GM10248 (cell line): ENCODE measurements at regions not wholly inside any gene's neighbourhood (a gene's known extent, or its start where the extent isn't known, plus 50 kb on each side); places are given as distances from the start of the nearest gene placed in this dataset.
A peak's percentile ranks its signal among the peaks of the same experiment; 100 is the strongest.

Experiments used
- CTCF ChIA-PET: fragments of 300-600 bp; sonication (Branson Sonifier 250); formaldehyde crosslinking; extraction: SDS; loops from one replicate; lab custom pipeline; 2021; ENCODE audit warnings: antibody characterized with exemption; lab: Yijun Ruan, JAX
- POLR2A ChIA-PET: fragments of 350-650 bp; sonication (Branson Sonifier 250); formaldehyde crosslinking; extraction: SDS; loops from one replicate; lab custom pipeline; 2020; ENCODE audit warnings: antibody characterized with exemption; lab: Yijun Ruan, JAX
- DNase-seq: peaks from one replicate; pipeline ENCODE4 v3.0.0; 2012; ENCODE audit errors: extremely low spot score
- TF ChIP-seq, protein P1 (sequence below): IDR thresholded peaks from 2 replicates; pipeline ENCODE4 v1.5.1; 2012; ENCODE audit warnings: mild to moderate bottlenecking, low read depth; ENCODE audit errors: extremely low read depth, missing control alignments, control extremely low read depth

DNA sequence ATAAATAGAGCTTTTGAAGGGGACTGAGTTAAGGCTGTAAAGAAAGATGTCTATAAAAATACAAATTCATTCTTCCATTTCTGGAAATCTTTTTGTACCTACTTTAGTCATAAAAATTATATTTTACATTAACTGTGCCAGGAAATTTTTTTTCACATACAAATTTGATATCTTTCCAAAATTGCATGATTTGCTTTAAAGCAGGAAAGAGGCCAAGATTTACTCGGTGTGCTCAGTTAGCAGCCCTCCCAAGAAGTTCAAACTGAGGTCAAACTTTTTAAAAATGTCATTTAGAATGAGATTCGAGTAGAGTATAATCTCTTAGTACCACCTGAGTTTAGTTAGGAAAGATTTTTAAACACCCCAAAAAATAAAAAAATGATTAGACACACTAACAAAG, 173.2 kb upstream of the GRIP1 start:
- ChIA-PET POLR2A (no interaction called here), CTCF (interaction anchor here (1.1 to 1.3 kb wide), 2 partner anchors 9 to 158 kb away, joined by 3 to 6 read pairs; no protein-coding TSS in a partner anchor)
- TF ChIP-seq, protein P1, sequence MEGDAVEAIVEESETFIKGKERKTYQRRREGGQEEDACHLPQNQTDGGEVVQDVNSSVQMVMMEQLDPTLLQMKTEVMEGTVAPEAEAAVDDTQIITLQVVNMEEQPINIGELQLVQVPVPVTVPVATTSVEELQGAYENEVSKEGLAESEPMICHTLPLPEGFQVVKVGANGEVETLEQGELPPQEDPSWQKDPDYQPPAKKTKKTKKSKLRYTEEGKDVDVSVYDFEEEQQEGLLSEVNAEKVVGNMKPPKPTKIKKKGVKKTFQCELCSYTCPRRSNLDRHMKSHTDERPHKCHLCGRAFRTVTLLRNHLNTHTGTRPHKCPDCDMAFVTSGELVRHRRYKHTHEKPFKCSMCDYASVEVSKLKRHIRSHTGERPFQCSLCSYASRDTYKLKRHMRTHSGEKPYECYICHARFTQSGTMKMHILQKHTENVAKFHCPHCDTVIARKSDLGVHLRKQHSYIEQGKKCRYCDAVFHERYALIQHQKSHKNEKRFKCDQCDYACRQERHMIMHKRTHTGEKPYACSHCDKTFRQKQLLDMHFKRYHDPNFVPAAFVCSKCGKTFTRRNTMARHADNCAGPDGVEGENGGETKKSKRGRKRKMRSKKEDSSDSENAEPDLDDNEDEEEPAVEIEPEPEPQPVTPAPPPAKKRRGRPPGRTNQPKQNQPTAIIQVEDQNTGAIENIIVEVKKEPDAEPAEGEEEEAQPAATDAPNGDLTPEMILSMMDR: no peak
- DNase-seq: no peak

DNA sequence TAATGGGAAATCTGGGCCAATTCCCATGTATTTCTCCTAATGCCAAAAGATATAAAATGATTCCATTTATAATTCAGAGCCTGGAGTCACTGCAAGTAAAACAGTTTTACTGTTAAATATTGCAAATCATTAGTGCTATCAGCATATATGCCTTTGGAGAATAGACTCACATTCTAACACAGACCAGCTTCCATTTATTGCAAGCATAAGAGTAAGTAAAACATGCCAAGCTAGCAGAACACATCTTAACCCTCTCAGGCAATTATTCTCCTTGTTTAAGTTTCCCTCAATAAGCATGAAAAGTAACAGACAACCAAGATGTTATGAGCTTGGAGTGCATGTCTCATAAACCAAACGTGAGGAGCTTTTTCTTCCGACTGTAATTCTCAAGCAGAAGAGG, 173.9 kb upstream of the GRIP1 start:
- CTCF ChIA-PET: interaction anchor here (0.7 to 1.4 kb wide), 4 partner anchors 10 to 124 kb away, joined by 3 read pairs; no protein-coding TSS in a partner anchor
- no peak for DNase-seq

DNA sequence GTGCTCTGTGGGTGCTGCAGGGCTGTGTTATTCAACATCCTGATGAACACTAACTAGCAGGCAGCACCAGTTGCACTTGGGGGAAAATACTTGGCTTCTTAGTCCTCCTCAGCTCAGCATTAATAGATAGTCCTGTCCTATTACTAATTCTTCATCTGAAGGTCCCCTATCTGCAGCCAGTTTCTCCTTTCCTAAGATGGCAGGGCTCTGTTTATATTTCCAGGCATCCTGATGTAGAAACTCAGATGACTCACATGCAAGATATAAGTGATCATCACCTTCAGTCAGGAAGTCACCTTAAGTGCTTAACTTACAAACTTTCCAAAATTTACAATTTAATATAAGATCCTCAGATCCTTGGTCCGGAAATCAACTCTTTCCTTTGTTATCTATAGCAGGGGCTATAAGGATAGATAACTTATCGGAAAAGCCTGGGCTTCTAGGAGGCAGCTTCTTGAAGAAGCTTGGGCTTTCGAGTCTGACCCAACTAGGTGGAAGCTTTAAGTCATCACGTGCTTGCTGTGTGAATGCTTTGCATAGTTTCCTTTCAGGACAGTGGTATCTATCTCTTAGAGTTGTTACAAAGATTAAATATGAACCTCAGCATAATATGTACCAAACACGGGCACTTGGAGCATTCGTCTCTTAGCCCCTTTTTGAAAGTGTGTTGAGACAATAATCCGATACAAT, 181.0 kb upstream of the GRIP1 start:
- TF ChIP-seq, protein P1: no peak
- ChIA-PET CTCF (interaction anchor here (0.8 to 3.0 kb wide), 10 partner anchors 9 to 590 kb away, joined by 3 to 17 read pairs (median 6); no protein-coding TSS in a partner anchor), POLR2A (no interaction called here)
- no peak for DNase-seq

More for the DNA sequence above, 173.9 kb upstream of the GRIP1 start:
- TF ChIP-seq, protein P1: no peak
- POLR2A ChIA-PET: no interaction called here

DNA sequence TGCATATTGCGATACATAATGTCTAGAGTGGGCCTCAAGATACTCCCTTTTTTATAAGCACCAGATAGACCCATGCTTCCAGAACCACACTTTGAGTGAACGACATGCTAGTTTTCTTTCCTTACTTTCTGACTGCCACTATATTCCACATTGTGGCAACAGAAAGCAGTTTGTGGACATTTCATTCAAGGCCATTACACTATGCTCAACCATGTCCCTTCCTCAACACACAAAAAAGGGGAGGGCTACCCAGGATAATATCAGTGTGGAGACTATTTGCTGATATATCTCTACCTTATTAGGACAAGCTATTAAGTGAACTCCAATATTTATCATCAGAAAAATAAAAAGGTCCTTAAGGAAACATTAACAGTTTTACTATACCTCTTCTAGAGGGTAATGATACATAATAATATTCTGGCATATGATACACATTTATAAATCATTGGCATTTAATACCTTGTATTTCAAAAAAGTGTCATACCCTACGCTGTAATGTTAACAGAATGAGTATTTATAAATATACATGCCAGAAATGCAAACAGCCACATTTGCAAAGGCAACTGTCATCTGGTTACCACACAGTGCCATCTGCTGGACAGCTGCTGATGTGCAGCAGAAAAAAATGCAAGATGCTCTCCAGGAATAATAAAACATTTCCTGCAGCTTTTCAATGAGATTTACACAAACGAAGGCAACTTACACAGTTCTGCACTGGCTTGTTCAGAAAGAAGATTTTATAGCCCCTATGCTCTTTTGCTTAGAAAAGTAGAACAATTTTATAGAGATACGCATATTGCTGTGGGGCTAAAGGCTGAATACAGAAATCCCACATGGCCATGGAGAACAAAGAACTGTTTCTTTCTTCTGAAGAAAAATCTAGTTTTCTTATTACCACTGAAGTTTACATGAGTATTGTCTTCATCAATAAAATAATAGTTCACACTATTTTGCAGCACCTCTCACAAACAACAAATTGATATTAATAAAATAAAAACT, 182.2 kb upstream of the GRIP1 start:
- ChIA-PET POLR2A (no interaction called here), CTCF (interaction anchor here (0.6 to 3.0 kb wide), 21 partner anchors 9 to 1559 kb away, joined by 3 to 17 read pairs (median 4); no protein-coding TSS in a partner anchor)
- TF ChIP-seq, protein P1: peak; percentile 96
- peak; percentile 20 for DNase-seq

DNA sequence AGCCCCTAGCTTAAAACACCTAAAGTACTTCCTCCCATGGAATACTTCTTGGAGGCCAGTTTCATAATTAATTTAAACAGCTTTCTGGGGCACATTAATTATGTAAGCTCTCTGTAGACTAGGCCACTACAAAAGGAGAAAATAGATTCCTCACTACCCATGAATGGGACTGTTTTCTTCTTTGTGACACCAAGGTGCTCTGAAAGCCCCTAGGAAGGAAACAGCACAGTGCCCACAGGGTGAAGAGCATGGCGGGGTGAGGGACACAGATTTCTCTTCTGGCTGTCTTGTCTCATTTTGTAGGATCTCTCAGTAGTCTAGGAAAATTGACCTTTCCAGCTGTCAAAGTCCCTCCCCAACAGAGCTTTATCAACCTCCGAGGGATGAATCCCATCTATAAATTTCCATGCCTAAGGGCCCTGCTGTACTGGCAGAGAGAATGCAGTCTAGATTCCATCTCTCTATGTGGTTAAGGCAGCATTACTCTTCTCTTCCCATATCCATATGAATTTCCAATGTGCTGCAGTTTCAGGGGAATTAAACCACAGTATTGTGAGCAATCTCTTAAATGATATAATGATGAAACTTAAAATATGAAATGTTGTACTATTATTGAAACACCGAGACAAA, 183.6 kb upstream of the GRIP1 start:
- ChIA-PET POLR2A (no interaction called here), CTCF (interaction anchor here (0.7 to 1.8 kb wide), 4 partner anchors 16 to 593 kb away, joined by 3 to 4 read pairs (median 3); no protein-coding TSS in a partner anchor)
- no peak for DNase-seq
- TF ChIP-seq, protein P1: no peak

DNA sequence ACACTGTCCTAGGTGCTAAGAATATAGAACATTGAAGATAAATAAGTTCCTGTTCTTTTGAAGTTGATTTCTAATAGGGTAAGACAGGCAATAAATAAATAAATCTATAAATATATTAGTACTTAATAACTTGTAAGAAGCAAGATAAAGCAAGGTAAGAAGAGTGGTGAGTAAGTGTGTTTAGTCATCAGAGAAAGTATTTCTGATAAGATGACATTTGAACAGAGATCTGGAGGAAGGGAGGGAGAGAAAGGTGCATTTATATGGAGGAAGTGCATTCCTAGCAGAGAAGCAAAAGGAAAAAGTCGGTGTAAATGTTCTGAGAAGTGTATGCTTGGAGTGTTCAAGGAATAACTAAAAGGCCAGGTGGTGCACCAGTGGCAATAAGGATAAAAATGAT, 184.4 kb upstream of the GRIP1 start:
- ChIA-PET CTCF (no interaction called here), POLR2A (no interaction called here)
- TF ChIP-seq, protein P1: no peak
- no peak for DNase-seq
